ENCODE measurements at regions not wholly inside any gene's neighbourhood (a gene's known extent, or its start where the extent isn't known, plus 50 kb on each side); places are given as distances from the start of the nearest gene placed in this dataset.

DNA sequence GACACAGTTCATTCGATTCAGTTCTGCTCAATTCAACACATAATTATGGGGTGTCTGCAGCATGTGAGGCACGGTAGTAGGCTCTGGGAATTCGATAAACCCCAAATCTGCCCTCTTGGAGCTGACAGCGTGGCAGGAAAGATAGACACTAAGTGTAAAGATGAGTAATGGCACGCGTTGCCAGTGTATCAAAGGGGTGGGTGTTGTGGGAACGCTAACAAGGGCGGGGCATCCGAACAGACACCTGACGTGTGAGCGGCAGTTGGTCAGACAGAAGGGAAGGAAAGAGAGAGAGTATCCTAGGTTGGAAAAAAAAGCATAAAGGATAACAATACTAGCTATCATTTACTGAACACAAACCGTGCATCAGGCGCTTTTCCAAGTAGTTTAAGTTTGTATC lies 125.7 kb upstream of the HAAO start:
- H3K4me3 ChIP-seq = no peak overlapping the region
- TF ChIP-seq, protein P1, sequence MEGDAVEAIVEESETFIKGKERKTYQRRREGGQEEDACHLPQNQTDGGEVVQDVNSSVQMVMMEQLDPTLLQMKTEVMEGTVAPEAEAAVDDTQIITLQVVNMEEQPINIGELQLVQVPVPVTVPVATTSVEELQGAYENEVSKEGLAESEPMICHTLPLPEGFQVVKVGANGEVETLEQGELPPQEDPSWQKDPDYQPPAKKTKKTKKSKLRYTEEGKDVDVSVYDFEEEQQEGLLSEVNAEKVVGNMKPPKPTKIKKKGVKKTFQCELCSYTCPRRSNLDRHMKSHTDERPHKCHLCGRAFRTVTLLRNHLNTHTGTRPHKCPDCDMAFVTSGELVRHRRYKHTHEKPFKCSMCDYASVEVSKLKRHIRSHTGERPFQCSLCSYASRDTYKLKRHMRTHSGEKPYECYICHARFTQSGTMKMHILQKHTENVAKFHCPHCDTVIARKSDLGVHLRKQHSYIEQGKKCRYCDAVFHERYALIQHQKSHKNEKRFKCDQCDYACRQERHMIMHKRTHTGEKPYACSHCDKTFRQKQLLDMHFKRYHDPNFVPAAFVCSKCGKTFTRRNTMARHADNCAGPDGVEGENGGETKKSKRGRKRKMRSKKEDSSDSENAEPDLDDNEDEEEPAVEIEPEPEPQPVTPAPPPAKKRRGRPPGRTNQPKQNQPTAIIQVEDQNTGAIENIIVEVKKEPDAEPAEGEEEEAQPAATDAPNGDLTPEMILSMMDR (IDR thresholded peaks at IDR 0.05) = no peak
- H3K27ac ChIP-seq = peak overlapping the region in 1 of 2 donors; percentile 49
- ATAC-seq = no peak
- H3K9me3 ChIP-seq = no peaks in the 10 kb centered on the region
- no peaks in the 10 kb centered on the region for H3K36me3 ChIP-seq
- peaks cover 3 to 23% of the 10 kb centered on the region in 2 donors for H3K27me3 ChIP-seq
- intact Hi-C loops (cut with DNase I) = no loop called here
- DNase-seq = no peak
- H3K4me1 ChIP-seq = peaks cover 7 to 9% of the 10 kb centered on the region in 2 donors

GRCh38 chr2:42917425-42917927 lies 125.1 kb upstream of the HAAO start:
- Histone ChIP-seq H3K4me3 (no peak overlapping the region), H3K27me3 (peaks cover 3 to 29% of the 10 kb centered on the region in 2 donors), H3K36me3 (no peaks in the 10 kb centered on the region), H3K9me3 (no peaks in the 10 kb centered on the region), H3K4me1 (peaks cover 4 to 7% of the 10 kb centered on the region in 2 donors), H3K27ac (peak overlapping the region; percentile 8 to 49)
- ATAC-seq = peak; percentile 60
- TF ChIP-seq, protein P1 (IDR thresholded peaks at IDR 0.05) = no peak
- intact Hi-C loops (cut with DNase I) = no loop called here
- peak in 2 of 4 donors; percentile 55 to 86 for DNase-seq

DNA sequence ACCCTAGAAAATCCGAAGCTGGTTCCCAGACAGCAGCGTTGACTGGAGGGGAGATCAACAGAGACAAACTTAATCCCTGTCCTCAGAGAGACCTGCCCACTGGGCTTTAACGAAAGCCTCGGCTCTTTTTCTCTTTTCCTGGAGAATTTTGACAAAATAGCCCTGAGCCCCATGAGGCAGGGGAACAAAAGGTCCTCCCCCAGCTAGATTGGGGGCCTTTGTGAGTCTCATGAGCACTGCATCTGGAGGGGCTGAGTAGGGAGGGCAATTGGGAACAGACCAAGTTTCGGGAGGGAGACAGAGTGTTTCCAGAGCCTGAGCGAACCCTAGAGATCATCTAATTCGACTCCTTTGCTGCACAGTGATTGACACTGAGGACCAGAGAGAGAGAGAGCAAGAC lies 123.9 kb upstream of the HAAO start:
- DNase-seq (no peak), ATAC-seq (no peak)
- Histone ChIP-seq H3K27ac (no peak overlapping the region), H3K27me3 (peaks cover 3 to 33% of the 10 kb centered on the region in 2 donors), H3K4me1 (peaks cover 4 to 7% of the 10 kb centered on the region in 2 donors), H3K4me3 (no peak overlapping the region), H3K9me3 (no peaks in the 10 kb centered on the region), H3K36me3 (no peaks in the 10 kb centered on the region)
- intact Hi-C loops (cut with DNase I) = no loop called here
- TF ChIP-seq, protein P1 (IDR thresholded peaks at IDR 0.05) = no peak

DNA sequence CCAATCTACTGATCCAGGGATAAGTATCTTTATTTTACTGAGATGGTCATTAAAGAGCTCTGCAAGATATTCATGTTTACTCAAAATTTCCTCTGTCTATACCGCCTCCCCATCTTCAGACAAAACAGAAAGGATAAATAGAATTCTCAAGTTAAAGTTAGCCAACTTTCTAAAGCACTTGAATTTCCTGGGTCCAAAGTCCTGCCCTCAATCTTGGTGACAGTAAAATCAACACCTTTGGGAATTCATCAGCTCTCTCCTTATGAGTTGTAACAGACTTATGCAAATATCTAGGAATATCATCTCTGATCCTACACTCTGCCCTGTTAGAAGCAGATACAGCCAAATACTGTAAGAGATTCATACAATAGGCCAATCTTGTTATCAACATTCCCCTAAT lies 122.5 kb upstream of the HAAO start:
- Histone ChIP-seq H3K4me1 (peaks cover 10 to 12% of the 10 kb centered on the region in 2 donors), H3K9me3 (no peaks in the 10 kb centered on the region), H3K4me3 (no peak overlapping the region), H3K36me3 (no peaks in the 10 kb centered on the region), H3K27ac (peak overlapping the region in 1 of 2 donors; percentile 1), H3K27me3 (peaks cover 3 to 33% of the 10 kb centered on the region in 2 donors)
- ATAC-seq = no peak
- intact Hi-C loops (cut with DNase I) = no loop called here
- no peak for DNase-seq
- TF ChIP-seq, protein P1 (IDR thresholded peaks at IDR 0.05) = no peak

DNA sequence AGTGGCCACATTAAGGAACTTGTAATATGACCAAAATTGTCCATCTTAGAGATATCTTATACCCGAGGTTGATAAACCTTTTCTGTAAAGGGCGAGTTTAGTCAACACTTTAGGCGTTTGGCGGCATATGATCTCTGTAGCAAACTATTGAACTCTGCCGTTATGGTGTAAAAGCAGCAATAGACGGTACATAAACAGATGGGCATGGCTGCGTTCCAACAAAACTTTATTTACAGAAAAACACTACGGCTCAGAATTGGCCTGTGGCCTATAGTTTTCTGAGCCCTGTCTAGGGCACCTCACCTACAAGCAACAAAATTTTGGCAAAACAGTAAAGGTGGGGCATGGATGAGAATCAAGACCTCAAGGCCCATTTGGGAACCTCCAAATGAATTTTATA lies 121.9 kb upstream of the HAAO start:
- TF ChIP-seq, protein P1 (IDR thresholded peaks at IDR 0.05) = no peak
- Histone ChIP-seq H3K4me3 (no peak overlapping the region), H3K36me3 (no peaks in the 10 kb centered on the region), H3K27me3 (peaks cover 3 to 36% of the 10 kb centered on the region in 2 donors), H3K27ac (peak overlapping the region in 1 of 2 donors; percentile 1), H3K9me3 (no peaks in the 10 kb centered on the region), H3K4me1 (peaks cover 10 to 12% of the 10 kb centered on the region in 2 donors)
- no peak for ATAC-seq
- intact Hi-C loops (cut with DNase I) = no loop called here
- no peak for DNase-seq
